ENCODE measurements at regions not wholly inside any gene's neighbourhood (a gene's known extent, or its start where the extent isn't known, plus 50 kb on each side); places are given as distances from the start of the nearest gene placed in this dataset.

- no peak for DNase-seq
- Histone ChIP-seq H3K4me3 (no peak overlapping the region), H3K9me3 (replicated peaks) (no peaks in the 10 kb centered on the region), H3K27ac (replicated peaks) (peak overlapping the region; percentile 60), H3K27me3 (ENCODE audit: low read depth) (no peaks in the 10 kb centered on the region), H3K36me3 (no peaks in the 10 kb centered on the region), H3K4me1 (peaks cover 21% of the 10 kb centered on the region)
- intact Hi-C loops (cut with micrococcal nuclease) = no loop called here
- no peak for TF ChIP-seq CTCF (IDR thresholded peaks at IDR 0.05; ENCODE audit: borderline replicate concordance)
Observed at GRCh38 chr6:139778106-139778505, 403.7 kb upstream of the CITED2 start.

- Histone ChIP-seq H3K27me3 (ENCODE audit: low read depth) (no peaks in the 10 kb centered on the region), H3K36me3 (no peaks in the 10 kb centered on the region), H3K9me3 (replicated peaks) (no peaks in the 10 kb centered on the region), H3K27ac (replicated peaks) (peak overlapping the region; percentile 60), H3K4me3 (no peak overlapping the region), H3K4me1 (peaks cover 21% of the 10 kb centered on the region)
- DNase-seq = no peak
- TF ChIP-seq CTCF (IDR thresholded peaks at IDR 0.05; ENCODE audit: borderline replicate concordance) = no peak
- intact Hi-C loops (cut with micrococcal nuclease) = no loop called here
Observed at GRCh38 chr6:139777202-139777970, 402.9 kb upstream of the CITED2 start.

DNA sequence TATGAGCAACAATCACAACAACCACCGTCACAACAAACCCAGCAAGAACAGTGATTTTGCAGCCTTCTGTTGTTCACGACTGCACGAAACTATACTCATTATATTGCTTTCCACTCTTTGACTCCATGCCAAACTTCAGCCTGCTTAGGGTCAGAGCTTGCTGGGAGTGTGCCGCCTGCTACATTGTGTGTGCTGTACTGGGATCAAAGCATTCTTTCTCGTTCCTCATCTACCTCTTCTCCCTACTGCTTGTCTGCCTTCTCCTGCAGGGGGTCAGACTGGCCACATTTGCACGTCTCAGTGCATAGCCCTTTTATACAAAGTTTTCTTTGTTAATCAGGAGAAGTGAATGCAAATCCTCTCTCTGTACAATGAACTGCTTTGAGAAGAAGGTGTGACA, 401.6 kb upstream of the CITED2 start:
- Histone ChIP-seq H3K36me3 (no peaks in the 10 kb centered on the region), H3K27me3 (ENCODE audit: low read depth) (no peaks in the 10 kb centered on the region), H3K4me1 (peaks cover 21% of the 10 kb centered on the region), H3K9me3 (replicated peaks) (no peaks in the 10 kb centered on the region), H3K27ac (replicated peaks) (no peak overlapping the region), H3K4me3 (no peak overlapping the region)
- no peak for DNase-seq
- no peak for TF ChIP-seq CTCF (IDR thresholded peaks at IDR 0.05; ENCODE audit: borderline replicate concordance)
- intact Hi-C loops (cut with micrococcal nuclease) = no loop called here

- DNase-seq = no peak
- intact Hi-C loops (cut with micrococcal nuclease) = no loop called here
- H3K4me3 ChIP-seq = no peak overlapping the region
- no peaks in the 10 kb centered on the region for H3K27me3 ChIP-seq (ENCODE audit: low read depth)
- H3K9me3 ChIP-seq (replicated peaks) = no peaks in the 10 kb centered on the region
- no peaks in the 10 kb centered on the region for H3K36me3 ChIP-seq
- H3K4me1 ChIP-seq = peaks cover 27% of the 10 kb centered on the region
- no peak for TF ChIP-seq CTCF (IDR thresholded peaks at IDR 0.05; ENCODE audit: borderline replicate concordance)
- no peak overlapping the region for H3K27ac ChIP-seq (replicated peaks)
Observed at GRCh38 chr6:139768196-139768595, 393.7 kb upstream of the CITED2 start.

DNA sequence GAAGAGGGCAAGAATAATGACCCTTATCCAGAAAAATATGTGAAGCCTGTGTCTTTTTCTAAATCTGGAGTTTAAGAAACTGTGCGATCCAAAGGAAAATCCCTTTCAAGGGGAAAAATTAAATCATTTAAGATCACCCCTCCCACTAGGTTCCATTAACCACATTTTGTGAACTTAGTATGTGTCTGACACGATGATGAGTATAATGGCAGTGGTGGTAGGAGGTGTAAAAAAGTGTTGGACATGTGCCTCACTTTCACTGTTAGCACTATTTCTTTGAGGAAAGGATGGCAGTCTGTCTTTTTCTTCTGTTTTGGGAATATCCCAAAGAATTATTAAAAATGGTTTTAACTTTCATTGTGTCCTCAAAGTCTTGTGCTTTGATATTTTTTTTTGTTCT, 392.3 kb upstream of the CITED2 start:
- Histone ChIP-seq H3K4me3 (no peak overlapping the region), H3K4me1 (peaks cover 40% of the 10 kb centered on the region), H3K27me3 (ENCODE audit: low read depth) (no peaks in the 10 kb centered on the region), H3K9me3 (replicated peaks) (no peaks in the 10 kb centered on the region), H3K36me3 (no peaks in the 10 kb centered on the region), H3K27ac (replicated peaks) (no peak overlapping the region)
- TF ChIP-seq CTCF (IDR thresholded peaks at IDR 0.05; ENCODE audit: borderline replicate concordance) = no peak
- no peak for DNase-seq
- intact Hi-C loops (cut with micrococcal nuclease) = no loop called here
